ENCODE measurements at regions not wholly inside any gene's neighbourhood (a gene's known extent, or its start where the extent isn't known, plus 50 kb on each side); places are given as distances from the start of the nearest gene placed in this dataset.

- DNase-seq (ENCODE audit: low read depth) = no peak
Observed at GRCh38 chr2:106981491-106981890, 95.5 kb upstream of the ST6GAL2 start.

- DNase-seq (ENCODE audit: low read depth) = no peak
Observed at GRCh38 chr2:106982350-106982749, 96.4 kb upstream of the ST6GAL2 start.

- no peak for DNase-seq (ENCODE audit: low read depth)
Observed at GRCh38 chr2:106983305-106983704, 97.3 kb upstream of the ST6GAL2 start.

GRCh38 chr2:106988361-106988760 lies 102.4 kb upstream of the ST6GAL2 start:
- DNase-seq (ENCODE audit: low read depth) = no peak

- no peak for DNase-seq (ENCODE audit: low read depth)
Observed at GRCh38 chr2:106990297-106990696, 104.3 kb upstream of the ST6GAL2 start.

- no peak for DNase-seq (ENCODE audit: low read depth)
Observed at GRCh38 chr2:106991866-106992265, 105.9 kb upstream of the ST6GAL2 start.

GRCh38 chr2:106995556-106995955 lies 109.6 kb upstream of the ST6GAL2 start:
- DNase-seq (ENCODE audit: low read depth) = no peak

- DNase-seq (ENCODE audit: low read depth) = no peak
Observed at GRCh38 chr2:106996171-106996769, 110.3 kb upstream of the ST6GAL2 start.

- no peak for DNase-seq (ENCODE audit: low read depth)
Observed at GRCh38 chr2:106997204-106997603, 111.2 kb upstream of the ST6GAL2 start.

- DNase-seq (ENCODE audit: low read depth) = no peak
Observed at GRCh38 chr2:107001062-107001461, 115.1 kb upstream of the ST6GAL2 start.

- DNase-seq (ENCODE audit: low read depth) = no peak
Observed at GRCh38 chr2:107001551-107001950, 115.6 kb upstream of the ST6GAL2 start.

- no peak for DNase-seq (ENCODE audit: low read depth)
Observed at GRCh38 chr2:107001964-107002696, 116.2 kb upstream of the ST6GAL2 start.

- no peak for DNase-seq (ENCODE audit: low read depth)
Observed at GRCh38 chr2:107002735-107003134, 116.8 kb upstream of the ST6GAL2 start.

GRCh38 chr2:107005853-107006252 lies 119.9 kb upstream of the ST6GAL2 start:
- DNase-seq (ENCODE audit: low read depth) = no peak

- DNase-seq (ENCODE audit: low read depth) = no peak
Observed at GRCh38 chr2:107006836-107007235, 120.9 kb upstream of the ST6GAL2 start.

GRCh38 chr2:107007927-107008326 lies 122.0 kb upstream of the ST6GAL2 start:
- no peak for DNase-seq (ENCODE audit: low read depth)

- no peak for DNase-seq (ENCODE audit: low read depth)
Observed at GRCh38 chr2:107008843-107009242, 122.9 kb upstream of the ST6GAL2 start.

GRCh38 chr2:107009275-107009674 lies 123.3 kb upstream of the ST6GAL2 start:
- DNase-seq (ENCODE audit: low read depth) = no peak

- DNase-seq (ENCODE audit: low read depth) = no peak
Observed at GRCh38 chr2:107012714-107013306, 126.8 kb upstream of the ST6GAL2 start.

- DNase-seq (ENCODE audit: low read depth) = no peak
Observed at GRCh38 chr2:107013884-107014283, 127.9 kb upstream of the ST6GAL2 start.

- DNase-seq (ENCODE audit: low read depth) = no peak
Observed at GRCh38 chr2:107018366-107018765, 132.4 kb upstream of the ST6GAL2 start.

GRCh38 chr2:107020392-107020791 lies 134.4 kb upstream of the ST6GAL2 start:
- no peak for DNase-seq (ENCODE audit: low read depth)

GRCh38 chr2:107024269-107024668 lies 138.3 kb upstream of the ST6GAL2 start:
- no peak for DNase-seq (ENCODE audit: low read depth)
